ENCODE measurements at regions not wholly inside any gene's neighbourhood (a gene's known extent, or its start where the extent isn't known, plus 50 kb on each side); places are given as distances from the start of the nearest gene placed in this dataset.

DNA sequence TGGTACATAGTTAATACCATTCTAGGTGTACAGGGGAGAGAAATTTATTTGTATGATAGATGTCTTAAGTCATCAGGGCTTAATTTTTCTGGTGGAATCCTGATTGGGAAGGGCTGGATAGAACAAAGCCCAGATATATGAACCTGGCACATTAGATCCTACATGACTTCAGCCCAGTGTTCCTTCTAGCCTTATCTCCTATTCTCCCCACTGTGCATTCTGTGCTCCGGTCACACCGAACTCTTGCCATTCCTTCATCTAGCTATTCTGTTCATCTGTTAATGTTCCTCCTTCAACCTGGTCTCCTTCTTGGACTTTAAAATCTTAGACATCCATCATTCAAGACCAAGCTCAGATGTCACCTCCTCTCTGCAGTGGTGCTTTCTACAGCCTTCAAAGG lies 68.9 kb upstream of the EED start:
- no peak for DNase-seq (ENCODE audit: low read depth)
- no peak for TF ChIP-seq MYC (IDR thresholded peaks at IDR 0.05; ENCODE audit: low read depth, low read length)
- TF ChIP-seq, protein P1, sequence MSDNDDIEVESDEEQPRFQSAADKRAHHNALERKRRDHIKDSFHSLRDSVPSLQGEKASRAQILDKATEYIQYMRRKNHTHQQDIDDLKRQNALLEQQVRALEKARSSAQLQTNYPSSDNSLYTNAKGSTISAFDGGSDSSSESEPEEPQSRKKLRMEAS (IDR thresholded peaks at IDR 0.05; ENCODE audit: low read depth, low read length) = no peak
- TF ChIP-seq, protein P2, sequence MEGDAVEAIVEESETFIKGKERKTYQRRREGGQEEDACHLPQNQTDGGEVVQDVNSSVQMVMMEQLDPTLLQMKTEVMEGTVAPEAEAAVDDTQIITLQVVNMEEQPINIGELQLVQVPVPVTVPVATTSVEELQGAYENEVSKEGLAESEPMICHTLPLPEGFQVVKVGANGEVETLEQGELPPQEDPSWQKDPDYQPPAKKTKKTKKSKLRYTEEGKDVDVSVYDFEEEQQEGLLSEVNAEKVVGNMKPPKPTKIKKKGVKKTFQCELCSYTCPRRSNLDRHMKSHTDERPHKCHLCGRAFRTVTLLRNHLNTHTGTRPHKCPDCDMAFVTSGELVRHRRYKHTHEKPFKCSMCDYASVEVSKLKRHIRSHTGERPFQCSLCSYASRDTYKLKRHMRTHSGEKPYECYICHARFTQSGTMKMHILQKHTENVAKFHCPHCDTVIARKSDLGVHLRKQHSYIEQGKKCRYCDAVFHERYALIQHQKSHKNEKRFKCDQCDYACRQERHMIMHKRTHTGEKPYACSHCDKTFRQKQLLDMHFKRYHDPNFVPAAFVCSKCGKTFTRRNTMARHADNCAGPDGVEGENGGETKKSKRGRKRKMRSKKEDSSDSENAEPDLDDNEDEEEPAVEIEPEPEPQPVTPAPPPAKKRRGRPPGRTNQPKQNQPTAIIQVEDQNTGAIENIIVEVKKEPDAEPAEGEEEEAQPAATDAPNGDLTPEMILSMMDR (IDR thresholded peaks at IDR 0.05; ENCODE audit: low read depth, low read length) = no peak
- no peak for TF ChIP-seq POLR2A (IDR thresholded peaks at IDR 0.05; ENCODE audit: extremely low read depth, insufficient read length)
- no peak overlapping the region for H3K4me3 ChIP-seq (ENCODE audit: low read depth, low read length)

DNA sequence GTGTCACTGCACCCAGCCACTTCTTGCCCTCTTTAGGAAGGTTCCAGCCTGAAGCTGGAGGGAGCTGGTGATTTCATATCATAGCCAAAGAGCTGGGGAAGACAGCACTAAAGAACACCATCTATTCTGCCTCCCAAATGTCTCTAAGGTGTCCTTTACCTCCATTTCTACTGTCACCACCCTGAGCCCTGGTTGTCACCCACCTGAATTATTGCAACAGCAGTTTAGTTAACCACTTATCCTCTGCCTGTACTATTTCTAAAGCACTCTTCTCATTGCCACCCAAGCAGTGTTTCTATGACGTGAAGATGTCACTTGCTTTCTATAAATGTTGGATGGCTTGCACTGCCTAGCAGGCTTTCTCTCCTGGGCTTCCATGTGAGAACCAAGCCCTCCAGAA lies 69.4 kb upstream of the EED start:
- TF ChIP-seq, protein P2 (IDR thresholded peaks at IDR 0.05; ENCODE audit: low read depth, low read length) = no peak
- TF ChIP-seq MYC (IDR thresholded peaks at IDR 0.05; ENCODE audit: low read depth, low read length) = no peak
- no peak for TF ChIP-seq POLR2A (IDR thresholded peaks at IDR 0.05; ENCODE audit: extremely low read depth, insufficient read length)
- TF ChIP-seq, protein P1 (IDR thresholded peaks at IDR 0.05; ENCODE audit: low read depth, low read length) = no peak
- no peak overlapping the region for H3K4me3 ChIP-seq (ENCODE audit: low read depth, low read length)
- no peak for DNase-seq (ENCODE audit: low read depth)

DNA sequence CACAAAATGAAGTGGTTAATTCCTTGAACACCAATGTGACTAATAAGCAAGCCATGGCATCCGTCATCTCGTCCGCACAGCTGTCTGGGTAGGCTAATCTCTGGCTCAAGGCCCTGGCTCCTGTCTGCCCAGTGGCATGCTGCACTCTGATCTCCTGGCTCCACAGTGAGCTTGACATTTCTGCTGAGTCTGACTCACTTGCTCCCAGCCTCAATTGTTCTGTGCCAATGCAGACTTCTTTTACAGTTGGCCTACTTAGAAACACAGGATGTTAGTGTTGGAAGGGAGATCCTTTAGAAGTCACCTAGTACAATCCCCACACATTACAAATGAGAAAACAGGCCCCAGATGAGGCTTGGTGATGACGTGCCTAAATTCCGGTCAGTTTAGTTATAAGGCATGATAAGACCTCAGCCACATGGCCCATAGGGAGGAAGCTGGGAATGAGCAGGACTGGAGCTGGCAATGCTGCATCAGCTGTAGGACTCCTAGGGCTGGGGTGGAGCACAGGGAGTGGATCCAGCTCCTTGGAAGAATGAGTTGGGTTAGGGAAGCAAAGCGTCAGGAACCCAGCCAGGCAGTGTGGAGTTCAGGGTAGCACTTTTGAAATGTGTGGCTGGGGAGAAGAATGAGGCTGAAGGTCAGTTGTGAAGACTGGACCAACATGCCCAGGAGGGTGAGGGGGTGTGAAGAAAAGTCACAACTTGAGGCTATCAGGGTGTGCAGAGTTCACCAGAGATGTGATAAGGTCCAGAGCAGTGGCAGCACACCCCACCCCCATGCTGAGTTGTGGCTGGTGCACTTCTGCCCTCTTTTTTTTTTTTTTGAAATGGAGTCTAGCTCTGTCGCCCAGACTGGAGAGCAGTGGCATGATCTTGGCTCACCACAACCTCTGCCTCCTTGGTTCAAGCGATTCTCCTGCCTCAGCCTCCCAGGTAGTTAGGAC lies 70.2 kb upstream of the EED start:
- DNase-seq (ENCODE audit: low read depth) = no peak
- no peak overlapping the region for H3K4me3 ChIP-seq (ENCODE audit: low read depth, low read length)
- TF ChIP-seq, protein P1 (IDR thresholded peaks at IDR 0.05; ENCODE audit: low read depth, low read length) = no peak
- TF ChIP-seq, protein P2 (IDR thresholded peaks at IDR 0.05; ENCODE audit: low read depth, low read length) = no peak
- no peak for TF ChIP-seq POLR2A (IDR thresholded peaks at IDR 0.05; ENCODE audit: extremely low read depth, insufficient read length)
- TF ChIP-seq MYC (IDR thresholded peaks at IDR 0.05; ENCODE audit: low read depth, low read length) = no peak

DNA sequence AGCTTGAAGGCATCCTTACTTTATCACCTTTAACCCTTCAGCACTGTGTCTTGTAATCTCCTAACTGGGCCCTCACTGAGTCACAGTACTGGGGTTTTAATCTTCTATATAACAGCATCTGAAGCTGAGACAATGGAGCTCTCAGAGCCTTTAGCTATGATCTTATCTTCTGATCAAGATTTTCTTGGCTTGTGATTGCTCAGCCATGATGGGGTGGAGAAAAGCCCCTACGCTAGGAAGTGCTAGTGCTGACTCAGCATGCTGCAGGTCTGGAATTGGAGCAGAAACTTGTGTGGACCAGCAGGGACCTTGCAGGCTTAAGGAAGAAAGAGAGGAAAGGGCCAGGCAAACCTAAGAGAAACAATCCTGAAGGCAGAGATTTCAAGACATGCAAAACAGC lies 71.7 kb upstream of the EED start:
- TF ChIP-seq MYC (IDR thresholded peaks at IDR 0.05; ENCODE audit: low read depth, low read length) (no peak), POLR2A (IDR thresholded peaks at IDR 0.05; ENCODE audit: extremely low read depth, insufficient read length) (no peak)
- TF ChIP-seq, protein P1 (IDR thresholded peaks at IDR 0.05; ENCODE audit: low read depth, low read length) = no peak
- TF ChIP-seq, protein P2 (IDR thresholded peaks at IDR 0.05; ENCODE audit: low read depth, low read length) = no peak
- no peak overlapping the region for H3K4me3 ChIP-seq (ENCODE audit: low read depth, low read length)
- DNase-seq (ENCODE audit: low read depth) = no peak

DNA sequence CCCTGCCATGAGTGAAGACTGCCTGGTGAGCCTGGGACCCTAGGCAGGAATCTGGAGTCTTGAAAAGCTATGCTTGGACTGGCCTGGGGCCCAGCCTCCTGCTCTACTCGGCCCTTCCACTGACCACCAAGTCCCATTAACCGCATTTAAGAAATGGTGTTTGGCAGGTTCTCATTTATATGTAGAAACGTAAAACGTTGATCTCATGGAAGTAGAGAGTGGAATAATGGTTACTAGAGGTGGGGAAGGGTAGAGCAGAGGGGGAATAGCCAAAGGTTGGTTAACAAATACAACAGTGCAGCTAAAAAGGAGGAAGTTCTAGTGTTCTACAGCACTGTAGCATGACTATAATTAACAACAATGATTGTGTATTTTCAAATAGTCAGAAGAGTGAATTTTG lies 72.9 kb upstream of the EED start:
- TF ChIP-seq, protein P1 (IDR thresholded peaks at IDR 0.05; ENCODE audit: low read depth, low read length) = no peak
- TF ChIP-seq MYC (IDR thresholded peaks at IDR 0.05; ENCODE audit: low read depth, low read length) (no peak), POLR2A (IDR thresholded peaks at IDR 0.05; ENCODE audit: extremely low read depth, insufficient read length) (no peak)
- TF ChIP-seq, protein P2 (IDR thresholded peaks at IDR 0.05; ENCODE audit: low read depth, low read length) = no peak
- no peak for DNase-seq (ENCODE audit: low read depth)
- H3K4me3 ChIP-seq (ENCODE audit: low read depth, low read length) = no peak overlapping the region

All from NB4 (cell line).